Osteocyte (in vitro differentiated cells): ENCODE measurements at regions not wholly inside any gene's neighbourhood (a gene's known extent, or its start where the extent isn't known, plus 50 kb on each side); places are given as distances from the start of the nearest gene placed in this dataset.

ENCODE experiments used
- DNase-seq: peaks from one replicate; pipeline ENCODE4 v3.0.0; 2021; ENCODE audit warnings: mixed read lengths; ENCODE audit not compliant: unreplicated experiment; ENCODE audit errors: extremely low spot score
- H3K27ac Mint-ChIP-seq: one replicate; pipeline ENCODE4 v1.8.0; 2021; ENCODE audit warnings: mild to moderate bottlenecking, mixed read lengths; ENCODE audit not compliant: unreplicated experiment
- H3K27me3 Mint-ChIP-seq: one replicate; pipeline ENCODE4 v1.8.0; 2021; ENCODE audit warnings: mixed read lengths; ENCODE audit not compliant: unreplicated experiment
- H3K36me3 Mint-ChIP-seq: one replicate; pipeline ENCODE4 v1.8.0; 2021; ENCODE audit warnings: mixed read lengths; ENCODE audit not compliant: unreplicated experiment
- H3K4me1 Mint-ChIP-seq: one replicate; pipeline ENCODE4 v1.8.0; 2021; ENCODE audit warnings: mixed read lengths; ENCODE audit not compliant: unreplicated experiment
- H3K4me3 Mint-ChIP-seq: one replicate; pipeline ENCODE4 v1.8.0; 2021; ENCODE audit warnings: mild to moderate bottlenecking, moderate library complexity, mixed read lengths; ENCODE audit not compliant: unreplicated experiment
- H3K9me3 Mint-ChIP-seq: one replicate; pipeline ENCODE4 v1.8.0; 2021; ENCODE audit warnings: mixed read lengths; ENCODE audit not compliant: unreplicated experiment
- CTCF ChIP-seq: fragments of 200-600 bp; sonication (generic); IDR thresholded peaks from 2 replicates; pipeline ENCODE4 v1.5.0; 2021; ENCODE audit warnings: antibody characterized with exemption, mild to moderate bottlenecking, moderate library complexity

DNA sequence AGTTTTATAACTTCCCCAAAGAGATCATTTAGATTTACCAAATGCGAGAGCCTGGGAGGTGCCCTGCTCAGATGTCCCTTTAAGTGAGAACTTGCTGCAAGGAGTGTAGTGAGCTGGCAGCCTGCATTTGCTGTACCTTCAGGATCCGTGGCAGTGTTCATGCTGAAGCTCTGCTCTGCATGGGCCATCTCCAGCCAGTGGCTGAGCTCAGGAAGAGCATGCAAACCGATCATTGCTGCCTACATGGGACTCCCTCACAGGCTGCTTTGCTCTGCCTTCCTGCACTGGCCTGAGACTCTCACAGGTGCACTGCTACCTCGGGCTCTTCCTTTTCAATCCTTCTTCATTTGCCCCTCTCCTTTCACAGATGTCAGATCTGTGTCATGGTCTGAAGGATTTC is 152.0 kb upstream of the SFRP2 start:
- peaks cover 13% of the 10 kb centered on the region for H3K9me3 Mint-ChIP-seq
- H3K27me3 Mint-ChIP-seq = peaks cover 18% of the 10 kb centered on the region
- no peak for DNase-seq
- peaks cover 5% of the 10 kb centered on the region for H3K36me3 Mint-ChIP-seq
- no peak overlapping the region for H3K27ac Mint-ChIP-seq
- H3K4me1 Mint-ChIP-seq = peaks cover 29% of the 10 kb centered on the region
- H3K4me3 Mint-ChIP-seq = no peak overlapping the region
- no peak for TF ChIP-seq CTCF

GRCh38 chr4:153939570-153939969 is 150.7 kb upstream of the SFRP2 start:
- H3K27ac Mint-ChIP-seq = peak overlapping the region; percentile 16
- H3K27me3 Mint-ChIP-seq = peaks cover 19% of the 10 kb centered on the region
- peaks cover 2% of the 10 kb centered on the region for H3K9me3 Mint-ChIP-seq
- no peak overlapping the region for H3K4me3 Mint-ChIP-seq
- TF ChIP-seq CTCF = no peak
- no peak for DNase-seq
- H3K36me3 Mint-ChIP-seq = peaks cover 1% of the 10 kb centered on the region
- H3K4me1 Mint-ChIP-seq = peaks cover 36% of the 10 kb centered on the region

GRCh38 chr4:153938994-153939393 is 150.1 kb upstream of the SFRP2 start:
- Mint-ChIP-seq H3K4me3 (no peak overlapping the region), H3K4me1 (peaks cover 39% of the 10 kb centered on the region), H3K9me3 (no peaks in the 10 kb centered on the region), H3K27ac (peak overlapping the region; percentile 16), H3K27me3 (peaks cover 22% of the 10 kb centered on the region), H3K36me3 (no peaks in the 10 kb centered on the region)
- no peak for TF ChIP-seq CTCF
- DNase-seq = no peak

- H3K9me3 Mint-ChIP-seq = no peaks in the 10 kb centered on the region
- no peak overlapping the region for H3K4me3 Mint-ChIP-seq
- H3K27ac Mint-ChIP-seq = no peak overlapping the region
- peaks cover 39% of the 10 kb centered on the region for H3K4me1 Mint-ChIP-seq
- no peak for DNase-seq
- no peaks in the 10 kb centered on the region for H3K36me3 Mint-ChIP-seq
- no peak for TF ChIP-seq CTCF
- peaks cover 26% of the 10 kb centered on the region for H3K27me3 Mint-ChIP-seq
Measured at GRCh38 chr4:153937289-153937688, 148.4 kb upstream of the SFRP2 start.

DNA sequence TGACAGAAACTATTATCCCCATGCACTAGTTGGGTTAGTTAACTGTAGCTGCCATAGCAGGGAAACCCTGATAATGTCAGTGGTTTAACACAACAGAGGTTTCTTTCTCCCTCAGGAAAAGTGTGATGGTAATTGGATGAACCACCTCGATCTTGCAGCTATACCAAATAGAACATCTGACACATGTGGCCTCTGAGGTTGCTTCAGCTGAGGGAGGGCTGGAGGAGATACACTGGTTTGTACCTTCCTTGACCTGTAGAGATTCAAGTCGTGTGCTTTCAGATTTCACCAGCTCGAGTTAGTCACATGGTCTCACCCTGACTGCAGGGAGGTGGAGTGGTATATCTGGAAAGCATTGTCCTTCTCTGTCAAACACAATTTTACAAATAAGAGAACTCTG is 147.2 kb upstream of the SFRP2 start:
- Mint-ChIP-seq H3K27ac (no peak overlapping the region), H3K4me3 (no peak overlapping the region), H3K27me3 (peaks cover 20% of the 10 kb centered on the region), H3K4me1 (peaks cover 37% of the 10 kb centered on the region), H3K9me3 (no peaks in the 10 kb centered on the region), H3K36me3 (no peaks in the 10 kb centered on the region)
- no peak for DNase-seq
- no peak for TF ChIP-seq CTCF
